ENCODE measurements at regions not wholly inside any gene's neighbourhood (a gene's known extent, or its start where the extent isn't known, plus 50 kb on each side); places are given as distances from the start of the nearest gene placed in this dataset.

DNA sequence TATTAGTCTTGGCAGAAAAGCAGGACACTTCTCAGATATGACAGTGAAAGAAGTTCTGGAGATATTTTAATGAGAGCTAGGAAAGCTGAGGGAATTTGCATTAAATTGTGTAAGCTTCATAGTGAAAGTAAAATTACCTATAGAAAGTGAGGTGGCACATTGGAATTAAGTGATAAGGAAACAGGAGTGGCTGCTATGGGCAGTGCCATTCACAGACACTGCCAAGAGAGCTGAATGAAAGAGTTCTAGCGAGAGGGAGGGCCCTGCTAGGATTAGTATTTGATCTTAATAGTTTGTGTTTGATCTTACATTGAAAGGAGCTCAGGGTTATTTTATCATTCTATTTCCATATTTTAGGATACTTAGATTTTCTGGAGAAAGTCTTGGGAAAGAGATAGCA lies 351.9 kb downstream of the DDX10 start:
- Histone ChIP-seq H3K36me3 (no peaks in the 10 kb centered on the region), H3K4me1 (no peaks in the 10 kb centered on the region), H3K4me3 (ENCODE audit: low read depth, low read length) (no peak overlapping the region), H3K27me3 (0 out of 2 replicates have a peak, but pooled peaks cover 4% of the 10 kb centered on the region), H3K9me3 (no peaks in the 10 kb centered on the region)
- TF ChIP-seq, protein P1, sequence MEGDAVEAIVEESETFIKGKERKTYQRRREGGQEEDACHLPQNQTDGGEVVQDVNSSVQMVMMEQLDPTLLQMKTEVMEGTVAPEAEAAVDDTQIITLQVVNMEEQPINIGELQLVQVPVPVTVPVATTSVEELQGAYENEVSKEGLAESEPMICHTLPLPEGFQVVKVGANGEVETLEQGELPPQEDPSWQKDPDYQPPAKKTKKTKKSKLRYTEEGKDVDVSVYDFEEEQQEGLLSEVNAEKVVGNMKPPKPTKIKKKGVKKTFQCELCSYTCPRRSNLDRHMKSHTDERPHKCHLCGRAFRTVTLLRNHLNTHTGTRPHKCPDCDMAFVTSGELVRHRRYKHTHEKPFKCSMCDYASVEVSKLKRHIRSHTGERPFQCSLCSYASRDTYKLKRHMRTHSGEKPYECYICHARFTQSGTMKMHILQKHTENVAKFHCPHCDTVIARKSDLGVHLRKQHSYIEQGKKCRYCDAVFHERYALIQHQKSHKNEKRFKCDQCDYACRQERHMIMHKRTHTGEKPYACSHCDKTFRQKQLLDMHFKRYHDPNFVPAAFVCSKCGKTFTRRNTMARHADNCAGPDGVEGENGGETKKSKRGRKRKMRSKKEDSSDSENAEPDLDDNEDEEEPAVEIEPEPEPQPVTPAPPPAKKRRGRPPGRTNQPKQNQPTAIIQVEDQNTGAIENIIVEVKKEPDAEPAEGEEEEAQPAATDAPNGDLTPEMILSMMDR (IDR thresholded peaks at IDR 0.05; ENCODE audit: low read depth, low read length) = no peak
- no peak for DNase-seq

- TF ChIP-seq, protein P1 (IDR thresholded peaks at IDR 0.05; ENCODE audit: low read depth, low read length) = no peak
- H3K4me1 ChIP-seq = no peaks in the 10 kb centered on the region
- H3K9me3 ChIP-seq = no peaks in the 10 kb centered on the region
- no peak overlapping the region for H3K4me3 ChIP-seq (ENCODE audit: low read depth, low read length)
- H3K27me3 ChIP-seq = 0 out of 2 replicates have a peak, but pooled peaks cover 4% of the 10 kb centered on the region
- DNase-seq = no peak
- no peaks in the 10 kb centered on the region for H3K36me3 ChIP-seq
Measured at GRCh38 chr11:109017489-109017888, 352.6 kb downstream of the DDX10 start.

- Histone ChIP-seq H3K4me1 (no peaks in the 10 kb centered on the region), H3K27me3 (0 out of 2 replicates have a peak, but pooled peaks cover 4% of the 10 kb centered on the region), H3K4me3 (ENCODE audit: low read depth, low read length) (no peak overlapping the region), H3K36me3 (no peaks in the 10 kb centered on the region), H3K9me3 (no peaks in the 10 kb centered on the region)
- TF ChIP-seq, protein P1 (IDR thresholded peaks at IDR 0.05; ENCODE audit: low read depth, low read length) = no peak
- no peak for DNase-seq
Measured at GRCh38 chr11:109018639-109019038, 353.8 kb downstream of the DDX10 start.

GRCh38 chr11:109019342-109019936 lies 354.6 kb downstream of the DDX10 start:
- H3K9me3 ChIP-seq = no peaks in the 10 kb centered on the region
- DNase-seq = no peak
- no peak overlapping the region for H3K4me3 ChIP-seq (ENCODE audit: low read depth, low read length)
- TF ChIP-seq, protein P1 (IDR thresholded peaks at IDR 0.05; ENCODE audit: low read depth, low read length) = no peak
- H3K27me3 ChIP-seq = 0 out of 2 replicates have a peak, but pooled peaks cover 4% of the 10 kb centered on the region
- no peaks in the 10 kb centered on the region for H3K36me3 ChIP-seq
- no peaks in the 10 kb centered on the region for H3K4me1 ChIP-seq

DNA sequence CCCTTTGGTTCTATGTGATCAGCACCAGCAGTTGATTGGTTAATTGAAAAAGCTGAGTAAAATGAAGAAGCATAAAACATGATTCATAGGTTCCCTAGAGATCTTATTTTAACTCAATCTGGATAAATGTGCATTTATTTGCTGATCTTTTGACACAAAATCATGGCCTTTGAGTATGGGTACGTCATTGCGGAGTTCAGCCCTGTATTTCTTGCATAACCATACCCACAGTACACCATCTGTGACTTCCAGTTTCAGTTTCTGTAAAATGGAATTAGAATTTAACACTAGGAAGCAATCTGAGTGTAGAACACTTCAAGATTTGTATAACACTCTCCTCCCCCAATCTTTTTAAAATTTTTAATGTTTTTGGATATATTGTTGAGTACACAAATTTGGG lies 358.2 kb downstream of the DDX10 start:
- no peak for DNase-seq
- H3K4me1 ChIP-seq = no peaks in the 10 kb centered on the region
- TF ChIP-seq, protein P1 (IDR thresholded peaks at IDR 0.05; ENCODE audit: low read depth, low read length) = no peak
- no peak overlapping the region for H3K4me3 ChIP-seq (ENCODE audit: low read depth, low read length)
- H3K27me3 ChIP-seq = no peaks in the 10 kb centered on the region
- H3K9me3 ChIP-seq = no peaks in the 10 kb centered on the region
- H3K36me3 ChIP-seq = no peaks in the 10 kb centered on the region

GRCh38 chr11:109026891-109027489 lies 362.1 kb downstream of the DDX10 start:
- DNase-seq = no peak
- Histone ChIP-seq H3K36me3 (no peaks in the 10 kb centered on the region), H3K4me3 (ENCODE audit: low read depth, low read length) (no peak overlapping the region), H3K27me3 (no peaks in the 10 kb centered on the region), H3K4me1 (no peaks in the 10 kb centered on the region), H3K9me3 (no peaks in the 10 kb centered on the region)
- TF ChIP-seq, protein P1 (IDR thresholded peaks at IDR 0.05; ENCODE audit: low read depth, low read length) = no peak

All from BE2C (cell line).